ENCODE measurements at regions not wholly inside any gene's neighbourhood (a gene's known extent, or its start where the extent isn't known, plus 50 kb on each side); places are given as distances from the start of the nearest gene placed in this dataset.

DNA sequence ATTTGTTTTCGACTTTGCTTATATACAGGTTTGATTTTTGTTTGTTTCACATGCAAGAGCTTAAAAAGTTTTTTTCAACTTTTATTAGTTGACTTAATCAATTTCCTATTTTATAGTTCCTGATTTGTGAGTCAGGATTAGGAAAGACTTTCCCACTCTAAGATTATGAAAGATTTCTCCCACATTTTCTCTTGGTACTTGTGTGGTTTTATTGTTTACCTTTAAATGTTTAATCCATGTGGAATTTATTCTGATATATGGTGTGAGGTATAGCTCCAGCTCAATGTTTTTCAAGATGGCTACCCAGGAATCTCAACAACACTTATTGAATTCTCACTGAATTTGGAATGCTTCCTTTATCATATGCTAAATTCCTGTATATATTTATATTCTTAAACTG, 117.8 kb upstream of the LGALSL start:
- TF ChIP-seq POLR2A (IDR thresholded peaks at IDR 0.05) = no peak
- no peak for TF ChIP-seq POLR2AphosphoS5 (IDR thresholded peaks at IDR 0.05; ENCODE audit: insufficient read depth in 1 of 2, low read depth in 1 of 2)
- TF ChIP-seq, protein P1, sequence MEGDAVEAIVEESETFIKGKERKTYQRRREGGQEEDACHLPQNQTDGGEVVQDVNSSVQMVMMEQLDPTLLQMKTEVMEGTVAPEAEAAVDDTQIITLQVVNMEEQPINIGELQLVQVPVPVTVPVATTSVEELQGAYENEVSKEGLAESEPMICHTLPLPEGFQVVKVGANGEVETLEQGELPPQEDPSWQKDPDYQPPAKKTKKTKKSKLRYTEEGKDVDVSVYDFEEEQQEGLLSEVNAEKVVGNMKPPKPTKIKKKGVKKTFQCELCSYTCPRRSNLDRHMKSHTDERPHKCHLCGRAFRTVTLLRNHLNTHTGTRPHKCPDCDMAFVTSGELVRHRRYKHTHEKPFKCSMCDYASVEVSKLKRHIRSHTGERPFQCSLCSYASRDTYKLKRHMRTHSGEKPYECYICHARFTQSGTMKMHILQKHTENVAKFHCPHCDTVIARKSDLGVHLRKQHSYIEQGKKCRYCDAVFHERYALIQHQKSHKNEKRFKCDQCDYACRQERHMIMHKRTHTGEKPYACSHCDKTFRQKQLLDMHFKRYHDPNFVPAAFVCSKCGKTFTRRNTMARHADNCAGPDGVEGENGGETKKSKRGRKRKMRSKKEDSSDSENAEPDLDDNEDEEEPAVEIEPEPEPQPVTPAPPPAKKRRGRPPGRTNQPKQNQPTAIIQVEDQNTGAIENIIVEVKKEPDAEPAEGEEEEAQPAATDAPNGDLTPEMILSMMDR (IDR thresholded peaks at IDR 0.05) = no peak
- H3K36me3 ChIP-seq = no peaks in the 10 kb centered on the region
- no peak overlapping the region for H3K4me3 ChIP-seq
- no peaks in the 10 kb centered on the region for H3K9me3 ChIP-seq
- peaks cover 2% of the 10 kb centered on the region for H3K4me1 ChIP-seq
- H3K27ac ChIP-seq = no peak overlapping the region
- intact Hi-C loops (cut with DNase I) = loop anchor here (10.0 kb wide), 1 partner anchor 539 kb away; no protein-coding TSS in a partner anchor
- no peak for DNase-seq (ENCODE audit: extremely low spot score in 2 of 2)
- H3K27me3 ChIP-seq = no peaks in the 10 kb centered on the region

DNA sequence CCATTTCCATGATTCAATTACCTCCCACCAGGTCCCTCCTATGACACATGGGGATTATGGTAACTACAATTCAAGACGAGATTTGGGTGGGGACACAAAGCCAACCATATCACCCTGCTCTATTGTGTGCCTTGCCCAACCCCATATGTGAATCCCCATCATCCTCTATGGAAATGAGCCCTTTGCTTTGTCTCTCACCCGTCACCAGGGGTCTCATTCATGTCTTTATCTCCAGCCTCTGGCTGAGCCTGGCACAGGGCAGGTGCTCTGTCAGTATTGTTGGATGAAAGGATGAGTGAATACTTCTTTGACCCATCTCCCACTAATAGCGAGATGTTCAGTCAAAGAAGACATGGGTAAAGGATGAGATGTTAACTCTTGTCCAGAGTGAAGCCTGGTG, 116.6 kb upstream of the LGALSL start:
- Histone ChIP-seq H3K9me3 (no peaks in the 10 kb centered on the region), H3K4me3 (no peak overlapping the region), H3K27me3 (no peaks in the 10 kb centered on the region), H3K36me3 (no peaks in the 10 kb centered on the region), H3K27ac (no peak overlapping the region), H3K4me1 (no peaks in the 10 kb centered on the region)
- TF ChIP-seq, protein P1 (IDR thresholded peaks at IDR 0.05) = no peak
- no peak for TF ChIP-seq POLR2A (IDR thresholded peaks at IDR 0.05)
- TF ChIP-seq POLR2AphosphoS5 (IDR thresholded peaks at IDR 0.05; ENCODE audit: insufficient read depth in 1 of 2, low read depth in 1 of 2) = no peak
- intact Hi-C loops (cut with DNase I) = loop anchor here (10.0 kb wide), 1 partner anchor 537 kb away; no protein-coding TSS in a partner anchor
- peak in 1 of 2 donors; percentile 16 for DNase-seq (ENCODE audit: extremely low spot score in 2 of 2)

DNA sequence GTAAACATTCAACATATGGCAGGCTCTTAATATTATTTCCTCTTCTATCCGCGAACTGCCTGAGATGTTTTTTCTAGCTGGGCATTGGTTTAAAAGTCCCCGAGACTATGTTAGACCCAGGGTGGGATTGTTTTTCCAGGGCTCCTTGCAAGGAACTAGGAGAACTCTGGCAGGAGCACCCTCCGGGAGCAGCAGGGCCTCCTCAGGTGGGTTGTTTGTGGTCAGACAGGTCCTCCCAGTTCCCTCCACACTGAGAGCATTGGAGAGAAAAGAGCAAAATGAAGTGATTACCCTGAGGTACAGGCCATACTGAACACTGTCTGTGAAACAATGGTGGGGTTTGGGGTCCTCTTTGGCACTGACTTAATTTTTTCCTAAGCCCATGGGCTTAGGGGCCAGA, 115.9 kb upstream of the LGALSL start:
- no peaks in the 10 kb centered on the region for H3K36me3 ChIP-seq
- H3K4me1 ChIP-seq = no peaks in the 10 kb centered on the region
- H3K4me3 ChIP-seq = no peak overlapping the region
- H3K9me3 ChIP-seq = no peaks in the 10 kb centered on the region
- no peak for DNase-seq (ENCODE audit: extremely low spot score in 2 of 2)
- TF ChIP-seq, protein P1 (IDR thresholded peaks at IDR 0.05) = no peak
- TF ChIP-seq POLR2AphosphoS5 (IDR thresholded peaks at IDR 0.05; ENCODE audit: insufficient read depth in 1 of 2, low read depth in 1 of 2) (no peak), POLR2A (IDR thresholded peaks at IDR 0.05) (no peak)
- H3K27ac ChIP-seq = no peak overlapping the region
- intact Hi-C loops (cut with DNase I) = loop anchor here (10.0 kb wide), 1 partner anchor 537 kb away; no protein-coding TSS in a partner anchor
- no peaks in the 10 kb centered on the region for H3K27me3 ChIP-seq

DNA sequence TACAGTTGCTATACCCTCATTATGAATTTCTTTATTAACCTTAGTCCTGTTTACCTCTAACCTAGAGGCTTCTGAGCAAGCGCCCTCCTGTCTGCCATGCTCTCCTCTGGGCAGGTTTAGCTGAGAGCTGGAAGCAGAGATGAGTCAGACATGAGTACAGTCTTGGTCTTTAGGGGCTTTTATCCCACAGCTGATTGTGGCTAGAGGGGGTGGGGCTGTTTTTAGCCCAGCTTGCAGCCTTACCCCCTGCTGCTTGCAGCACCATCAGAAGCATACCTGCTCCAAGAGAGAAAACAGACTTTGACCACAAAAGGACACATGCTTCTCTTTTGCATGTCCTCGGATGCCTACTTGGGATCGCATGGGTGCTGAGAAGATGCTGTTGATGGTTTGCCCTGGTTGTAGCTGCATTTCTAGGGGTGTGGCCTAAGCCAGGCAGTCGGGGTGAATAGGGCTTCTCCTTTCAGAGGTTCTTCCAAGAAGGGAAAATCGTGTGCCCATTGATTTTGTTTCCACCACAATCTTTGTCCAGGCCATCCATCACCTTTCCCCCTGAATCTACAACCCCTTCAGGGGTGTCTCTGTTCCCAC, 115.0 kb upstream of the LGALSL start:
- intact Hi-C loops (cut with DNase I) = loop anchor here (10.0 kb wide), 1 partner anchor 536 kb away; no protein-coding TSS in a partner anchor
- no peak for DNase-seq (ENCODE audit: extremely low spot score in 2 of 2)

DNA sequence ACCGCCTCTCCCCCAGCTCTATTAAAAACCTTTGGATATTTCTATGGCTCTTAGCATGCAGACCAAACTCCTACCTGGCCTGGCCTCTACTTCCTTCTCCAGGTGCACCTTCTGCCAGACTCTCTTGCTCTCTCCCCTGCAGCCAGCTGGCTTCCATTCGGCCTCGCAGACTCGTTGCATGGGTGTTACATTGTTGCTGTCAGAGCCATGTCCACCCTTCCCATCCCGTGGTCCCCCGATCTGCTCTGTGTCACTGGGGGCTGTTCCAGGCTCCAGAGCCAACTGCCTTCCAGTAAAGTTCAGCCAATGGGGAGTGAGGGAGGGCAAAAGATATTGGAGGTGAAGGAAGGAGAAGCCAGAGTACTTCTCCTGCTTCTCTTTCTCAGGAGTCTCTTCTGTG, 112.5 kb upstream of the LGALSL start:
- peak in 1 of 2 donors; percentile 79 for DNase-seq (ENCODE audit: extremely low spot score in 2 of 2)
- H3K4me1 ChIP-seq = no peaks in the 10 kb centered on the region
- intact Hi-C loops (cut with DNase I) = no loop called here

More for the DNA sequence above, 115.0 kb upstream of the LGALSL start:
- Histone ChIP-seq H3K27me3 (no peaks in the 10 kb centered on the region), H3K27ac (no peak overlapping the region), H3K36me3 (no peaks in the 10 kb centered on the region), H3K4me3 (no peak overlapping the region), H3K9me3 (no peaks in the 10 kb centered on the region), H3K4me1 (no peaks in the 10 kb centered on the region)
- TF ChIP-seq, protein P1 (IDR thresholded peaks at IDR 0.05) = no peak
- TF ChIP-seq POLR2AphosphoS5 (IDR thresholded peaks at IDR 0.05; ENCODE audit: insufficient read depth in 1 of 2, low read depth in 1 of 2) (no peak), POLR2A (IDR thresholded peaks at IDR 0.05) (no peak)

More for the DNA sequence above, 112.5 kb upstream of the LGALSL start:
- TF ChIP-seq POLR2AphosphoS5 (IDR thresholded peaks at IDR 0.05; ENCODE audit: insufficient read depth in 1 of 2, low read depth in 1 of 2) (no peak), POLR2A (IDR thresholded peaks at IDR 0.05) (no peak)
- TF ChIP-seq, protein P1 (IDR thresholded peaks at IDR 0.05) = no peak
- H3K9me3 ChIP-seq = no peaks in the 10 kb centered on the region
- no peaks in the 10 kb centered on the region for H3K36me3 ChIP-seq
- H3K27me3 ChIP-seq = no peaks in the 10 kb centered on the region
- H3K4me3 ChIP-seq = no peak overlapping the region
- no peak overlapping the region for H3K27ac ChIP-seq
